H1 (cell line): ENCODE measurements at regions not wholly inside any gene's neighbourhood (a gene's known extent, or its start where the extent isn't known, plus 50 kb on each side); places are given as distances from the start of the nearest gene placed in this dataset.

Experiments used
- BCL11A ChIP-seq, 2 experiments: IDR thresholded peaks; one replicate each; pipeline ENCODE4 v1.6.1; 2011; ENCODE audit warnings: low read depth in 2 of 2, low read length in 2 of 2, mild to moderate bottlenecking in 2 of 2
- SP2 ChIP-seq: IDR thresholded peaks from 2 replicates; pipeline ENCODE4 v1.6.1; 2012; ENCODE audit warnings: mild to moderate bottlenecking, low read length, inconsistent platforms
- SRF ChIP-seq: IDR thresholded peaks from 2 replicates; pipeline ENCODE4 v1.6.1; 2011; ENCODE audit warnings: mild to moderate bottlenecking, low read depth, low read length, moderate library complexity
- SUZ12 ChIP-seq: fragments of 200-600 bp; sonication (generic); IDR thresholded peaks from 2 replicates; pipeline ENCODE4 v1.6.1; 2012; ENCODE audit warnings: mild to moderate bottlenecking, inconsistent platforms, low read length, moderate library complexity, mixed read lengths
- TF ChIP-seq, protein P1 (sequence below): IDR thresholded peaks from 2 replicates; pipeline ENCODE4 v1.6.1; 2012; ENCODE audit warnings: low read length, inconsistent platforms

DNA sequence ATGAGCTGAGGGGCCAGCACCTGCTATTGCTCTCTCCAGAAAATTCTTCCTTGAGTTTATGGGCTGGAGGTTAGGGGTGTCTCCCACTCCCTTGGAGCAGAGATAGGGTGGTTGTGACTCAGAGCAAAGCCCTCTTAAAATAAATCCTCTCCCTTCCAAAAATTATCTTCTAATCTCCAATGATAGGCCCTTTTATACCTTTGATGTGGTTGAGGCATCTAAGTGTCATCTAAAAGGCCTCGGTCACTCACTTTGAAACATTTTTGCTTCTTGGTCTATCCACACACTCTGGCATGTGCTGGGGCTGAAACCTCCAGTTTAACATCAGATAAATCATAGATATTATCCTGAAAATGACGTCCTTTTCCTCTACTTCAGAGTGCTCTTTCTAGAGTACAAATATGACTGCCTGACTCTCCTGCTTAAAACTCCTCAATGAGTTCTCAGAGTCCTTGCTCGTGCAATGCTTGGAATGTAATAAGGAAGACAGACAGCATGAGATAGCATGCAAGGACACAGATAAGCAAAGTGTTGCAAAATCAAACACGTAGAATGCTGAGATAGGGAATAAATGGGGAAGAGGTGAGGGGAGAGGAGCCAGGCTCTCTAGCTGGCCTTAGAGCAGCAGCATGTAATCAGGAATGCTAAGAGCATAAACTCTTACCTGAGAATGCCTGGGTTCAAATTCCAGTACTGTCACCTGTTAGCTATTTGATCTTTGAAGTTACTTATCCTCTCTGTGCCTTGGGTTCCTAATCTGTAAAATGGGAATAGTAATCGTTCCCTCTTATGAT, 374.1 kb upstream of the CITED2 start (continued):
- TF ChIP-seq BCL11A (IDR thresholded peaks at IDR 0.05; ENCODE audit: low read depth in 2 of 2, low read length in 2 of 2) (no peak), SRF (no peak), SUZ12 (no peak), SP2 (no peak)
- TF ChIP-seq, protein P1, sequence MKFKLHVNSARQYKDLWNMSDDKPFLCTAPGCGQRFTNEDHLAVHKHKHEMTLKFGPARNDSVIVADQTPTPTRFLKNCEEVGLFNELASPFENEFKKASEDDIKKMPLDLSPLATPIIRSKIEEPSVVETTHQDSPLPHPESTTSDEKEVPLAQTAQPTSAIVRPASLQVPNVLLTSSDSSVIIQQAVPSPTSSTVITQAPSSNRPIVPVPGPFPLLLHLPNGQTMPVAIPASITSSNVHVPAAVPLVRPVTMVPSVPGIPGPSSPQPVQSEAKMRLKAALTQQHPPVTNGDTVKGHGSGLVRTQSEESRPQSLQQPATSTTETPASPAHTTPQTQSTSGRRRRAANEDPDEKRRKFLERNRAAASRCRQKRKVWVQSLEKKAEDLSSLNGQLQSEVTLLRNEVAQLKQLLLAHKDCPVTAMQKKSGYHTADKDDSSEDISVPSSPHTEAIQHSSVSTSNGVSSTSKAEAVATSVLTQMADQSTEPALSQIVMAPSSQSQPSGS: no peak
